GM10248 (cell line): ENCODE measurements at regions not wholly inside any gene's neighbourhood (a gene's known extent, or its start where the extent isn't known, plus 50 kb on each side); places are given as distances from the start of the nearest gene placed in this dataset.
"Not testable (repeated sequence)": the region's sequence is repeated elsewhere in the genome, so short reads cannot be mapped to it uniquely, and the experiment has no call there.

Experiments used
- CTCF ChIA-PET: fragments of 300-600 bp; sonication (Branson Sonifier 250); formaldehyde crosslinking; extraction: SDS; loops from one replicate; lab custom pipeline; 2021; ENCODE audit warnings: antibody characterized with exemption; lab: Yijun Ruan, JAX
- POLR2A ChIA-PET: fragments of 350-650 bp; sonication (Branson Sonifier 250); formaldehyde crosslinking; extraction: SDS; loops from one replicate; lab custom pipeline; 2020; ENCODE audit warnings: antibody characterized with exemption; lab: Yijun Ruan, JAX
- DNase-seq: peaks from one replicate; pipeline ENCODE4 v3.0.0; 2012; ENCODE audit errors: extremely low spot score
- CTCF ChIP-seq: IDR thresholded peaks from 2 replicates; pipeline ENCODE4 v1.5.1; 2012; ENCODE audit warnings: mild to moderate bottlenecking, low read depth; ENCODE audit errors: extremely low read depth, missing control alignments, control extremely low read depth

DNA sequence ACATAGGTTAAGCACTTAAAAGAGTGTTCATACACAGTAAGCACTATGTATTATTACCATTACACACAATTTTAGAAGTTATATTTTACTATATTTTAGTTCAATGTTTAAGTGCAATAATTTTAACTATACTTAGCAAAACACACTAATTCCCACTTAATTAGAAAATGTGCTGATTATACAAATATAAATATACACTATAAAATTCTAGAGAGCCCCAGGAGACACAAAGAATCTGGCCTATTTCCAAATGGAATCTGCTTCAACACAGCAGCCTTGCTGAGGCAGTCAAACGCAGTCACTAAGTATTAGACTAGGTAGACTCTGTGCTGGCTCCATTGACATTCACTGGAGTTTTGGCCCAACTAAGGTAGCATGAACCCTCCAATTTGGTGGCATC, 160.9 kb downstream of the CETN3 start:
- no peak for DNase-seq
- TF ChIP-seq CTCF: no peak
- ChIA-PET POLR2A (no interaction called here), CTCF (no interaction called here)

- DNase-seq, POLR2A ChIA-PET, CTCF ChIA-PET: not testable (repeated sequence)
Observed at GRCh38 chr5:90243848-90244247, 165.7 kb downstream of the CETN3 start.

GRCh38 chr5:90233476-90233875, 176.1 kb downstream of the CETN3 start:
- ChIA-PET POLR2A (no interaction called here), CTCF (no interaction called here)
- TF ChIP-seq CTCF: no peak
- no peak for DNase-seq

DNA sequence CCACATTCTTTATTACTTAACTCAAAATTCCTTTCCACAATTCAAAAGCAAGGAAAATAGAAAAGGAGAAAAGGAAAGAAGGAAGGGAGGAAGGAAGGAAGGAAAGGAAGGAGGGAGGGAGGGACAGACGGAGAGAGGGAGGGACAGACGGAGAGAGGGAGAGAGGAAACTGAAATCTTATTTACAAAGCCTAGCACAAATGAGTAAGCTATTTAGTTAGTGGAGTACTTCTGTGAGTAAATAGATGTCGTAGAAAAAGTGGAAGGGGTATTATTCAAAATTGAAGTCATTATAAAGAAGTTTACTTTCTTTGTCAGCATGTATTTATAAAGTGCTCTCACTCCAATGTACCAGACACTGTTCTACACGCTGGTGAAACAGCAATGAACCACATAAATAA, 177.9 kb downstream of the CETN3 start:
- no peak for TF ChIP-seq CTCF
- CTCF ChIA-PET: no interaction called here

DNA sequence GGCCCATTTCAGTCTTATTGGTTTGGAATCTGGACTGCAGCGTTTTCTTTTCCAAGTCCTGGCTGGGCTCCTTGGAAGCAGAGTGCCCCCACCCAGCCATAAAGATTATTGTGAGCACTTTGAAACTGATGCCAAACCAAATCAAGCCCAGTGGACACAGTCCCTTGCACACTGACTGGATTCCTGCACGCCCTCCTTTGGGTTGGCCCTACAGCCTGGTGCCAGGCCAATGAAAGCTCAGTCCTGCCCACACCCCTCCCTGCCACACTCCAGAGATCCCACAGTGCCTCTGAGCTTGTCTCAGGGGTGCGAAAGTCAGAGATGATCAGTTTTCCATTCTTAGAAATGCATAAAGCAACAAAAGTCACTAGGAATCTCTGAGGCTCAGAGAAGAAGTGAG, 181.9 kb downstream of the CETN3 start:
- TF ChIP-seq CTCF: no peak
- DNase-seq: no peak
- POLR2A ChIA-PET: no interaction called here
- CTCF ChIA-PET: no interaction called here

More for the DNA sequence above, 177.9 kb downstream of the CETN3 start:
- DNase-seq: no peak
- POLR2A ChIA-PET: no interaction called here

GRCh38 chr5:90226433-90227099, 183.0 kb downstream of the CETN3 start:
- TF ChIP-seq CTCF: no peak
- CTCF ChIA-PET: no interaction called here
- no peak for DNase-seq
- POLR2A ChIA-PET: no interaction called here

DNA sequence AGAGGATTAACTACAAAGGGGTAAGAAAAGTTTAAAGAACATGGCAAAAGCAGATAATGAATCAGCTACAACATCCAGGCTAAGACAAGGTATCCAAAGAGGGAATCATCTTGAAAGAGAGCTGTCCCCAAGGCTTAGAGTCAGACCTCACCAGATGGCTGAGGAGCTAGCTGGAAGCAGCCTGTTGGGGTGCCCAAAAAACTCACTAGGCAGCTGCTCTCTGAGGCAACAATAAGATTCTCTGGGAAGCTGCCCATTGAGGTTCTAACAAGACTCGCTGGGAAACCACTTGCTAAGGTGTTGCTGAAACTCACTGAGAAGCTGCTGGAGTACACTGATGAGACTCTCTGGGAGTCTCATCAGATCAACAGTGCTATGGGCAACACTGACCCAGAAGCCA, 185.2 kb downstream of the CETN3 start:
- CTCF ChIA-PET: interaction anchor here (1.2 to 1.4 kb wide), 3 partner anchors 41 to 43 kb away, joined by 3 to 4 read pairs (median 3); no protein-coding TSS in a partner anchor
- no peak for TF ChIP-seq CTCF
- POLR2A ChIA-PET: no interaction called here
- no peak for DNase-seq
